ENCODE measurements at regions not wholly inside any gene's neighbourhood (a gene's known extent, or its start where the extent isn't known, plus 50 kb on each side); places are given as distances from the start of the nearest gene placed in this dataset.

DNA sequence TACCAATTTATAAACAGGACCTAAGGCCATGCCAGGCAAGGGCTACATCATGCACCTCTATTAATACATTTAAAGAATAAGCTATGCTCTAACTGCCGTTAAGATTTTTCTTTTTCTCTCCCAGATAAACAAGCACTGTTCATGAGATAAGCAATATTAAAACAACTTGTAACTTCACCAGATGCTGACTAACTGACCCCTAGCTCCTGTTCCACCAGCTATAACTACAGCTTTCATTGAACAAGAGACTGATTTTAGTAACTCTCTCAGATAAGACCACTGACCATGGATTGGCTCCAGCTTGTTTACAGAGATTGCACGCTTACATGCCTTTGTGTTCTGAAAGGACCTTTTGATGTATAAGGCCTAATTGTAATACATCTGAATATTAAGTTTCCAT, 540.7 kb upstream of the NECTIN3 start:
- POLR2A ChIA-PET: no interaction called here
- TF ChIP-seq, protein P1, sequence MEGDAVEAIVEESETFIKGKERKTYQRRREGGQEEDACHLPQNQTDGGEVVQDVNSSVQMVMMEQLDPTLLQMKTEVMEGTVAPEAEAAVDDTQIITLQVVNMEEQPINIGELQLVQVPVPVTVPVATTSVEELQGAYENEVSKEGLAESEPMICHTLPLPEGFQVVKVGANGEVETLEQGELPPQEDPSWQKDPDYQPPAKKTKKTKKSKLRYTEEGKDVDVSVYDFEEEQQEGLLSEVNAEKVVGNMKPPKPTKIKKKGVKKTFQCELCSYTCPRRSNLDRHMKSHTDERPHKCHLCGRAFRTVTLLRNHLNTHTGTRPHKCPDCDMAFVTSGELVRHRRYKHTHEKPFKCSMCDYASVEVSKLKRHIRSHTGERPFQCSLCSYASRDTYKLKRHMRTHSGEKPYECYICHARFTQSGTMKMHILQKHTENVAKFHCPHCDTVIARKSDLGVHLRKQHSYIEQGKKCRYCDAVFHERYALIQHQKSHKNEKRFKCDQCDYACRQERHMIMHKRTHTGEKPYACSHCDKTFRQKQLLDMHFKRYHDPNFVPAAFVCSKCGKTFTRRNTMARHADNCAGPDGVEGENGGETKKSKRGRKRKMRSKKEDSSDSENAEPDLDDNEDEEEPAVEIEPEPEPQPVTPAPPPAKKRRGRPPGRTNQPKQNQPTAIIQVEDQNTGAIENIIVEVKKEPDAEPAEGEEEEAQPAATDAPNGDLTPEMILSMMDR (IDR thresholded peaks at IDR 0.05; ENCODE audit: control extremely low read depth, extremely low read depth, low read depth, missing control alignments): no peak
- DNase-seq (ENCODE audit: extremely low spot score): no peak
- CTCF ChIA-PET: no interaction called here

DNA sequence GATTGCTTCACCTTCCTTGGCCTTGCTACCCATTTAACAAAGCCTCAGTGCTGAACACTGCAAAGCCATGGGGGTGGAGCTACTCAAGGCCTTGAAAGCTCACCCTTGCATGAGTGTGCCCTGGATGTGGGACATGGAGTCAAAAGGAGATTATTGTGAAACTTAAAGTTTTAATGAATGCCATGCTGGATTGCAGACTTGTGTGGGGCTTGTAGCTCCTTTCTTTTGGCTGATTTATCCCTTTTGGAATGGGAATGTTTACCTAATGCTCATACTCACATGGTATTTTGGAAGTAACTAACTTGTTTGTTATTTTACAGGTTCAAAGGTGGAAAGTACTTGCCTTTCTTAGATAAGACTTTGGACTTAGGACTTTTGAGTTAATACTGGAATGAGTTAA, 538.5 kb upstream of the NECTIN3 start:
- ChIA-PET POLR2A (no interaction called here), CTCF (interaction anchor here (1.2 kb wide), 1 partner anchor 11 kb away, joined by 3 read pairs; no protein-coding TSS in a partner anchor)
- TF ChIP-seq, protein P1 (IDR thresholded peaks at IDR 0.05; ENCODE audit: control extremely low read depth, extremely low read depth, low read depth, missing control alignments): no peak
- no peak for DNase-seq (ENCODE audit: extremely low spot score)

DNA sequence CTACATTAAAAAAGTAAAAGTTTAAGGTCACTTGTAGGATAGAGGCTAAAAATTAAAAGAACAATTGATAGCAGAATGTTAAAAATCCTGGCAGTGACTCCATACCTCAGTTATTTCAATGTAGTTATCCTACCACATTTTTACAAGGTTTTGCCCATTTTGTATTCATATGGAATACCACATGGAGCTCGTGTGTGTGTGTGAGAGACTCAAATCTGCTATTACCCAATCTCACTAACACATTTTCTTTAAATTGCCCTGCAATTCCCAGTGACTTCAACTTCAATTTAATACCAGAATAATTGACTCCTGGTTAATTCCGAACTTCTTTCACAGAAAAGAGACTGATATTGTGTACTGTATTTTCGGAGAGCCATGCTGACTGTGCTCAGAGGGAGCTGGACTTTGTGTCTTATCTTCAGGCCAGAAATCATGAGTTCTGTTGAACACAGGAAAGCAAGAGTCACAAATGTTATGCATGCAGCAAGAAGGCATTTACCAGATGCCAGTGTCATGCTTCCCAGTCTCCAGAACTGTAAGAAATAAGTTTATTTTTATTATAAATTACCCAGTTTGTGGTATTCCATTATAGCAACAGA, 529.0 kb upstream of the NECTIN3 start:
- CTCF ChIA-PET: interaction anchor here (1.1 kb wide), 1 partner anchor 57 kb away, joined by 3 read pairs; no protein-coding TSS in a partner anchor
- TF ChIP-seq, protein P1 (IDR thresholded peaks at IDR 0.05; ENCODE audit: control extremely low read depth, extremely low read depth, low read depth, missing control alignments): no peak
- no peak for DNase-seq (ENCODE audit: extremely low spot score)
- POLR2A ChIA-PET: no interaction called here

DNA sequence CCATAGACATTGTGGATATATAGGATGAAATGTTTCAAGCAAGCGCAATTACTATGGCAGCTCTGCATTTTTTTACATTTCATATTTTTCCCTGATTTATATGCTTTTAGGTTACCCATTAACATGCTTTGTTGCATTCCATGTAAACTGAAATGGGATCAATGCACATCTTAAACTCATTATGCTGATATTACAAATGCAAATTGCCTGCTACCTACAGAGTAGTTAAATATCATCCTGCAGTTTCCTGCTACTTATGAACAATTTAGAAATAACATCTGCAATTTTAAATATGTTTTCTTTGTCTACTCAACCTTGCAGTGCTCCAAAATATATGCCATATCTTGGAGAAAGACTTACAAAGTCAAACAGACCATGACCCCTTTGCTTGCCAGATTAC, 526.9 kb upstream of the NECTIN3 start:
- ChIA-PET CTCF (no interaction called here), POLR2A (no interaction called here)
- TF ChIP-seq, protein P1 (IDR thresholded peaks at IDR 0.05; ENCODE audit: control extremely low read depth, extremely low read depth, low read depth, missing control alignments): no peak
- no peak for DNase-seq (ENCODE audit: extremely low spot score)

DNA sequence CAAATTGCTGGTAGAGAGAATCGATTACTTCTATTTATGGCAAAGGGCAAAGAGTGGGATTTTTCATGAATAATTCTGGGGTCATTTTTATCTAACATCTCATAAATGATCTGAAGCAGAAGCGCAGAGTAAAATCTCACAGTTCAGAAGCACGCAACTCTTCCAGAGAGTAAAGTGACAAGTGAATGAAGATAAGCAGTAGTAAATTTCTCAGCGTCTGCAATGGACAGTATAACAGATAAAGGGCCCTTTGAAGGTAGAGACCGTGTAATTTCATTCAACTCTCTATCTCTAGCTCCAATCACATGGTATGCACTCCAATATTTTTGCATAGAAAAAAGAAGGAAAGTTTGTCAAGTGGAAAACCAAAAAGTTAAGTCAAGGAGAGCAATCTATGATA, 521.1 kb upstream of the NECTIN3 start:
- TF ChIP-seq, protein P1 (IDR thresholded peaks at IDR 0.05; ENCODE audit: control extremely low read depth, extremely low read depth, low read depth, missing control alignments): no peak
- CTCF ChIA-PET: no interaction called here
- POLR2A ChIA-PET: no interaction called here
- DNase-seq (ENCODE audit: extremely low spot score): no peak

DNA sequence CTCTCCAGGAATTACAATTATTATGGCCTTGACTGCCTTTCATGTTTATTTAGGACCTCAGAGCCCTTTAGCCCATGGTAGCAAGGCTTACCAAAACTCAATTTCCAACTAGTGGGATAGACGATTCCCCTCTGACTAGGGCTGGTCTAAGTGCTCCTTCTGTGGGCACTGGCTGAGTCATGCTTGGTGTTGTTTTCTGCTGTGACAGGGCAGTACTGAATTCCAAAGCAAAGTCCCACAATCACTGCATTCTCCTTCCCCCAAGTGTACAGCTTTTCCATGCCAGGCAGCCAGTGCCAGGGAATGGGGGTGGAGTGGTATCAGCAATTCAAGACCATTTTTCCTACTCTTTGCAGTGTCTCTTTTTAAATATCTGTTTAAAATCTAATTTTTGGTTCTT, 509.0 kb upstream of the NECTIN3 start:
- ChIA-PET POLR2A (no interaction called here), CTCF (no interaction called here)
- no peak for DNase-seq (ENCODE audit: extremely low spot score)
- TF ChIP-seq, protein P1 (IDR thresholded peaks at IDR 0.05; ENCODE audit: control extremely low read depth, extremely low read depth, low read depth, missing control alignments): no peak

Measured in GM10248 (cell line).